ENCODE measurements at regions not wholly inside any gene's neighbourhood (a gene's known extent, or its start where the extent isn't known, plus 50 kb on each side); places are given as distances from the start of the nearest gene placed in this dataset.

GRCh38 chrY:7807516-7807870 is 895.9 kb upstream of the AMELY start:
- TF ChIP-seq POLR2AphosphoS5 (IDR thresholded peaks at IDR 0.05) (no peak), POLR2A (IDR thresholded peaks at IDR 0.05) (no peak), CTCF (IDR thresholded peaks at IDR 0.05) (no peak)

All from breast epithelium (tissue), 3 donors.